ENCODE measurements at regions not wholly inside any gene's neighbourhood (a gene's known extent, or its start where the extent isn't known, plus 50 kb on each side); places are given as distances from the start of the nearest gene placed in this dataset.

GRCh38 chr3:83302091-83302490, 1540.6 kb upstream of the GBE1 start:
- no peak for DNase-seq (ENCODE audit: low read depth)

DNA sequence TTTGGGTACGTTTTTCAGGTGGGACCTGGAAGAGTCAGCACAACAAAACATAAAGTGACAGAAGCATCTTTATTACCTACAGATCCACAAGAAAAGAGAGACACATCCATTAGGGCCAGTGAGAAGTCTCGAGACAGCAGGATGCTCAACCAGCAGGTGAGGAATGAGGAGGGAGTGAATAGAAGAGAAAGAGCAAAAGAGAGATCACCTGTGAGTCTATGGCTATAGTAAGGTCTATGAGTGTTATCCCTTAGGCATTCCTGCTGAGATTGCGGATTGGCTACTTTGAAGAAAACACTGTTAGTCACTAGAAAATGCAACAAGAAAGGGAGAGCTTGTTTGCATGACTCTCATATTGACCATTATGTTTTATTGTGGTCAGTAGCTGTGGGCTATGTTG, 1556.2 kb upstream of the GBE1 start:
- no peak for DNase-seq (ENCODE audit: low read depth)

DNA sequence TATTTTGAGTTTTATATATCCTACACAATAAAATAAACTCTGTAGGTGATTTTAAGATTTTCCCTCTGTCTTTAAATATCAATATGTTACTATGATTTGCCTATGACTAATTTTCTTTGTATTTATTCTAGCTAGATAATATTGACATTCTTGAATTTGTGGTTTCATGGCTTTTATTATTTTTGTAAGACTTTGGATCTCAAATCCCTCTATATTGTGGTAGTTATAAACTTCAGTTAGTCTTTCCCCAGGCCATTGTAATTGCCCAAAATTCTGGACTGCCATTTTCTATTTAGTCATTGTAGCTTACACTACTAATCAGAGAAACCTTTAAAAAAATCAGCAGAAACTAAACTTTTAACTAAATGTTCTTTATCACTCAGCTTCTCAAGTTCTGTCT, 1559.3 kb upstream of the GBE1 start:
- no peak for DNase-seq (ENCODE audit: low read depth)

DNA sequence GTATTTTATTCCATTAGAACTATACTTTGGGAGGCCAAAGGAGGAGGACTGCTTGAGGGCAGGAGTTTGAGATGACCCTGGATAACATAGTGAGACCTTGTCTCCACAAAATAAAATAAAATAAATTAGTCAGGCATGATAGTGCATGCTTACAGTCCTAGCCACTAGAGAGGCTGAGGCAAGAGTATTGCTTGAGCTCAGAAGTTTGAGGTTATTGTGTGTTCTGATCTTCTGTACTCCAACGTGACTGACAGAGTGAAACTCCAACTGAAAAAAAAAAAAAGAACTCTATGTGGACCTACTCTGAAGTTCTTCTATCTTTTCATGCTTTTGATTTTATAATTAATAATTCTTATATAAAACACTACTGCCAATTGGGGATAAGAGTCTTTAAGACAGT, 1560.0 kb upstream of the GBE1 start:
- DNase-seq (ENCODE audit: low read depth), result no peak

DNA sequence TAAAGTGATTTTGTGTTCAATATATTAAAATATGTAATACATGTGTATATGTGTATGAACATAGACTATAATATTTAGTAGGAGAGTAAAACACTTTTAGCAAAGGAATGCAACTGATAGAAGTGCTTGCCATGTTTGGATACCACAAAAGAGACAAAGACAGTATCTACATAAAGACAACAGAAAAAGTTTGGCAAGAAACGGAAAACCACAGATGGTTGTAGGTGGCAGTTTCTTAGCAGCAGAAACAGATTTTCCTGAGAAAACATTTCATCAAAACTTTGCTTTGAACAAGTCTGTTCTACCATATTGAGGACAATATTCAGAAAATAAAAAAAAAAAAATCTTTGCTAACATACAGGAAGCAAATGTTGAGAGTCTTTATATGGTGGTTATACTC, 1560.4 kb upstream of the GBE1 start:
- no peak for DNase-seq (ENCODE audit: low read depth)

DNA sequence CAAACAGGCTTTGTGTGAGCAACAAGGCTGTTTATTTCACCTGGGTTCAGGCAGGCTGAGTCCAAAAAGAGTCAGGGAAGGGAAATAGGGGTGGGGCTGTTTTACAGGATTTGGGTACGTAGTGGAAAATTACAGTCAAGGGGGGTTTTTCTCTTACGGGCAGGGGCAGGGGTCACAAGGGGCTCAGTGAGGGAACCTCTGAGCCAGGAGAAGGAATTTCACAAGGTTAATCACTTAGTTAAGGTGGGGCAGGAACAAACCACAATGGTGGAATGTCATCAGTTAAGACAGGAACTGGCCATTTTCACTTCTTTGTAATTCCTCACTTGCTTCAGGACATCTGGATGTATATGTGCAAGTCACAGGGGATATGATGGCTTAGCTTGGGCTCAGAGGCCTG, 1592.8 kb upstream of the GBE1 start:
- DNase-seq (ENCODE audit: low read depth), result no peak

DNA sequence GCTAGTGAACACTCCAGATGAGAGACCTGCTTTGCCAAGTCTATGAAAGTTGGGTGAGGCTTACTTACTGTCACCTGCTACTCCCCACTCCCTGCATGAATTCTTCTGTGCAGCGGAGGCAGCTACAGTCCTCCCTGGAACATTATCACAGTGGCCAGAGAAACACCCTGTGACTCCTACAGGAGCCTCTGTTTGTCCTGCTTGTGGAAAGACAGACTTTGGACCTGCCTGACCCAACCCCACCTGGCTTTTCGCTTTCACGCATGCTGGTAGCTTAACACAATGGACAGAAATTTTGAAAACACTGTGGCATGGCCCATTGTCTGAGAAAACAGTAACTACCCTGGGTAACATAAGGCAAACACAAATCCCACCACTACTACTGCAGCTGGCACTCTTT, 1565.5 kb upstream of the CADM2 start:
- DNase-seq (ENCODE audit: low read depth), result no peak

- DNase-seq (ENCODE audit: low read depth), result no peak
These were observed 1554.9 kb upstream of the CADM2 start for GRCh38 chr3:83403927-83404326.

DNA sequence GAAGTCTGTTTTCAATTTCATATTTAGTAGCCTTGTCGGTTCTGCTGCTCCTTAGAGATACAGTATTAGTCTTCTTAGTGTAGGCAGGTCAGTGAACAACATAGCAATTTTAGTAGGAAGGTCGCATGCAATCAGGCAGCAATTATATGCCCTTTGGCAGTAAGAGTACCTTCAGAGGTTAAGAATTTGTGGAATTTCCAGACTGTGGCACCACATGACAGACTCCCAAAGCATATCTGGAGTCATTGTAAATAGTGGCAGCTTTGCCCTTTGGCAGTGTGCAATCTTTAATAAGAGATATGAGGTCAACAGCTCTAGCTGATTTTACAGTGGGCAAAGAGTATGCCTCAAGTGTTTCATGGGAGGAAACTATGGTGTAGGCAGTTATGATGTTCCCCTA, 1532.5 kb upstream of the CADM2 start:
- no peak for DNase-seq (ENCODE audit: low read depth)

GRCh38 chr3:83434880-83435587, 1523.8 kb upstream of the CADM2 start:
- no peak for DNase-seq (ENCODE audit: low read depth)

- DNase-seq (ENCODE audit: low read depth), result no peak
These were observed 1520.6 kb upstream of the CADM2 start for GRCh38 chr3:83438188-83438587.

GRCh38 chr3:83453056-83453455, 1505.7 kb upstream of the CADM2 start:
- no peak for DNase-seq (ENCODE audit: low read depth)

- DNase-seq (ENCODE audit: low read depth), result no peak
These were observed 1504.4 kb upstream of the CADM2 start for GRCh38 chr3:83454353-83454752.

DNA sequence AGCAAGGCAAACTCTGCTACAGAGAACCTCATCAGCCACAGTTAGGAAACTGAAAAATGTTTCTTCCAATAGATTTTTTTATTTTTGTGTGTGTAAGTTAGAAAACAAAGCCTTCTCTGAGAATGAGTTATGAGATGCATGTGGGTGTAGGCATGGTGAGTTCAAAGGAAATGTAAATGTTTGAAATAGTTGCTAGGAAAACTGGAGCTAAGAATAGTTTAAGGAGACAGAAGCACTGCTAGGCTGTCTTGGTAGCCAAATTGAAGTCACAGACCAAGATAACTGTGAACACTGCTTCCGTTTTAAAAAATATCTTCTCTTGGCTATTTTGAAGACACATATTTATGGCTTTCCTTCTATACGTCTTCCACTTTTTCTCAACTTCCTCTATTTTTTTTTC, 1501.2 kb upstream of the CADM2 start:
- no peak for DNase-seq (ENCODE audit: low read depth)

GRCh38 chr3:83460052-83460451, 1498.7 kb upstream of the CADM2 start:
- DNase-seq (ENCODE audit: low read depth), result no peak

- DNase-seq (ENCODE audit: low read depth), result no peak
These were observed 1497.4 kb upstream of the CADM2 start for GRCh38 chr3:83461411-83461810.

- no peak for DNase-seq (ENCODE audit: low read depth)
These were observed 1481.2 kb upstream of the CADM2 start for GRCh38 chr3:83477563-83477962.

DNA sequence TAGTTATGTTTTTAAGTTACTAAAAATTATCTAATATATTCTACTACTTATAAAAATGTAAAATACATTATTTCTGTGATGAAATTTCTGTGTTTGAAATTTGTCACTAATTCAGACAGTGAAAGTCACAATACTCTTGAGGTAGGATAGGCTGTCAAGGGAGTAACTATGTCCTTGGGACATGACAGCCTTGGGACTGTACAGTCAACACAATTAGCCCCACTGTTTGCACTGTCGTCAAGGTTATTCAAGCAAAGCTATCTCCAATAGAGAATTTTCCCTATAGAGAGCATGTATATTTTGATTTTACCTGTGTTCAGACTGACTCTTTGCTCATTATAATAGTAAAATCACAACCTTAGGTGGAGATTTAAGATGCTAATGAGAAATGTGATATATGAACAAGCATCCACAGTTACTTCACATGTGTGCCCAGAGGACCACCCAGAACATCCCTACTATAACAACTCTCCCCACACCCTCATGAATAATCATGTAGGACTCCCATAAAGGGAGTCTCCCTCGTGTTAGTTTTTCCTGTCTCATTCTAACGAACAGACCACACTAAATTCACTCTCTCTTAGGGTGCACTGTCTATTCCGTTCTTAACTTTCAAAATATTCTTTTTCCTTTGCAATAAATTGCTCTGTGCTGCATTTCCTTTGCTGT, 1476.3 kb upstream of the CADM2 start:
- no peak for DNase-seq (ENCODE audit: low read depth)

DNA sequence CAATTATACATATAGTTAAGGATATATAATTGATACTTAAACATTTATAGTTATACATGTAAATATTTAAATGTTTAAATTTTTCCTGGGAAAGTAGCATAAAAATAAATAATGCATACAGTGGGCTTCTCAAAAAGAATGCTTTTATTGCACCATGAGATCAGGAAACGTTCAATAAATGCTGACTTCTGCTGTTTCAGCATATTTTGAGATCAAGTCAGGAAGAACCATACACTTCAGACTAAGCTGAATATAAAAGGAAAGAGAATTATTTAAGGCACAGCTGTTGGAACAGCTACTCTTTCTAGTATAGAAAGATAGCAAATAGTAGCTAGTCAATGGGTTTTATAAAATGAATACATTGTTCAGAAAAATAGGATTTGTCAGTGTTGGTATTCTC, 1462.3 kb upstream of the CADM2 start:
- no peak for DNase-seq (ENCODE audit: low read depth)

- no peak for DNase-seq (ENCODE audit: low read depth)
These were observed 1460.3 kb upstream of the CADM2 start for GRCh38 chr3:83498361-83499016.

GRCh38 chr3:83500422-83500821, 1458.4 kb upstream of the CADM2 start:
- DNase-seq (ENCODE audit: low read depth), result no peak

- no peak for DNase-seq (ENCODE audit: low read depth)
These were observed 1457.9 kb upstream of the CADM2 start for GRCh38 chr3:83500931-83501330.

DNA sequence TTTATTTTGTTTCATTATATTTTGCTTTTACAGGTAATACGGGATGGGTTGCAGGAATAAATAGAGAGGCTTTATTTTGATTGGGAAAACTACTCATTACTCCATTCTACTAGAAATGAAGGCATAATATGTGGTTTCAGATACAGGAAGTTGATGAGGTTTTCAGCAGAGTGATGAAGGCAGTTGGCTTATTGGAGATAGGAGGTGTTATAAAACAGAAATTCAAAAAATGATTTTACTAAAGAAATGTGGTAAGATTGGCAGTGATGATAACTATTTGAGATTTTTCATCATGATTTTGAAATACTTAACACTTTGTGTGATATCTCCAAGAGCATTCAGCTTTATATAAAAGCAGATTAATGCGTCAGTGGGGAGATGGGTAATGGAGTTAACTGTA, 1445.7 kb upstream of the CADM2 start:
- DNase-seq (ENCODE audit: low read depth), result no peak

DNA sequence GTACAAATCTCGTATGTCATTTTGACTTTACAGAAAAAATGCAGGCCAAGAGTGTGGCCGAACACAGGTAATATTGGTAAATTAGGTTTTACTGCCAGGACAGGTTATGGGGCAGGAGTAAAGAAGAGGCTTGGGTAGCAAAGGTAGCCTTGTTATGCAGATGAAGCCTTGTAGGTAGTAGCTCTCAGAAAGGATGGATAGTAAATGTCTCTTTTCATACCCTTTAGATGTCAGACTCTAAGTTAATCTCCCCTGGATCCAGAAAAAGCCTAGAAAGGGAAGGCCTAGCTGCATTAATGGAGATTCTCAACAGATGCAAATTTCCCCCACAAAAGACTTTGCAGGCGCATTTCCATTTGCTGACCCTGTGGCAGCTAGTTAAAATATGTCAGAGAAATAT, 1445.1 kb upstream of the CADM2 start:
- no peak for DNase-seq (ENCODE audit: low read depth)

All from ELR (cell line).